ENCODE measurements at regions not wholly inside any gene's neighbourhood (a gene's known extent, or its start where the extent isn't known, plus 50 kb on each side); places are given as distances from the start of the nearest gene placed in this dataset.

- DNase-seq, result no peak
Measured at GRCh38 chr20:39132093-39132492, 169.9 kb downstream of the DHX35 start.

DNA sequence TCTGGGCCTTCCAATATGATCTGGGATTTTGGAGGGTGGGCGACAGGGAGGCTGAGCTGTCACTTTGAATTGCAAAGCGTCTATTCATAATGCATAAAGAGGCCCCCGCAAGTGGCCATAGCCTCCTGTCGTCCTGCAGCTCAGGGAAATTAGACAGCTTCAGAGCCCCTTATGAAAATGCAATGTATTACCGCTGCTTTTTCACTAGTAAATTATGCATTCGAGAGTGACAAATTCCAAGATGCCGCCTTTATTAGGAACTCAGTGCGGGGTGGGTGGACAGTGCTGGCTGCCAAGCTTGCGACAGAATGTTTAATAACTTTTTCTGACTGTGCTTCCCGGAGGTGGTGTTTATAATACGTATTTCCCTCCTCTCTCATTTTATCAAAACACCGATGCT lies 168.5 kb downstream of the DHX35 start:
- DNase-seq, result no peak

DNA sequence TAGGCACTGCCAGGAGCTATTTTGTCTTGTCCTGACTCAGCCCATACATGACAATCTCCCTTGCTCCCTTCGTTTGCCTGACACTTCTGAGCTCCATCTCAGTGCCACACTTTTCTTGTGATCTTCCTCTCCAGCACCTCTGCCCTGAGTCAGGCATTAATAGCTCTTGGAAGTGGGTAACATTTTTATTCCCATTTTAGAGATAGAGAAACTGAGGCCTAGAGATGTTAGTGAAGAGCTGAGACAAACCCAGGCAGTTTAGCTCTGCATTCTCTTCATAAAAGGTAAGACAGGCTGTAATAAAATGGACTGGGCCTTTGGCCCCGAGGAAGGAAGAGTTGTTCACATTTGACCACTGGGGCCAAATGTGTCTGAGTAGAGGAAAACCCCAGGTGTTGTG lies 167.4 kb downstream of the DHX35 start:
- DNase-seq, result no peak

DNA sequence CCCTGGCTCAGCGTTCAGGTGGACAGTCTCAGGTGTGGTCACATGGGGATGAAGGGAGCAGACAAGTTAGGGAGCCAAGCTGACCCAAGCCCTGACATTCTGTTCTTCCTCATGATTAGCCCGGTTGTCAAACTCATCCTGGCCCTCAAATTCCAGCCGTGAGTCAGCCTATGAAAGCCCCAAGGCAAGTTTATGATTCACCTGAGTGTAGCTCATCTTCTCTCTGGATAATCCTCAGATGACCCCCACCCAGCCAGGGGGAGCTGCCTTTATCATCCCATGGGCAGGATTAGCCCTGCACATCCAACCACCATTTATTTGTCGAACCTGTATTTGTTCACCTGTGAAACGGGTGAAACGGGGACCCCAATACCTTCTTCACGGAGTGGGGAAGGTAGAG lies 161.9 kb downstream of the DHX35 start:
- DNase-seq, result no peak

GRCh38 chr20:39123185-39123557 lies 161.0 kb downstream of the DHX35 start:
- DNase-seq, result no peak

DNA sequence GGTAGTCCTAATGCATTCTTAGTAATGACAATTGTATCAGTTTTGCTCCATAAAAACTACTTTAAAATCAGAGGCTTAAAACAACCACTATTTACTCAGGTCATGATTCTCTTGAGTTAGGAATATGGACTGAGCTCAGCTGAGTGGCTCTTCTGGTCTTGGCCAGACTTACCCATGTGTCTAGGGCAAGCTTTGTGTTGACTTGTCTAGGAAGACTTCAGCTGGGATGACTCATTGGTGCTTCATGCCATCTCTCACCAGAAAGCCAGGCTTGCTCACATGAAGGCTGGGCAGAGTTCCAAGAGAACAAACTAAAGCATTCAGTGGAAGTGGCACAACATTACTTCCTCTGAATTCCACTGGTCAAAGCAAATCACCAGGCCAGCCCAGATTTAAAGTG lies 155.3 kb downstream of the DHX35 start:
- no peak for DNase-seq

DNA sequence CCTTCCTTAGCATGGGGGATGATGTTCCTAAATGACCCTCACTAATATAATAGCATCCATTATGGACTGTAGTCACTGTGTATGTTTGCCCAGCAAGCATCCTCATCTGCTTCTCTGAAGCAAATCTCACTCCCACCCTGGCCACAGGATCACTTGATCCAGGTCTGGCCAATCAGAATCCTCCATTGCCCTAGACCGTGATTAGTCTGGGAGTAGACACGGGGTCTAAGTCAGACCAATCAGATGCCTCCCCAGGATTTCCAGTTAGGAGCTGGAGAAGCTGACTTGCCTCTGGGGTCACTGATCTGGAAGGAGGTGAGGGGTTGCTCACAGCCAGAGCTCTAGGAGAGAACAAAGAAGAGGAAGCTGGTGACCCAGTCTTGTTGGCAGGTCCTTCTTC lies 153.9 kb downstream of the DHX35 start:
- no peak for DNase-seq

- DNase-seq, result peak in 24 of 58 donors; percentile 0 to 52 (median 8)
Measured at GRCh38 chr20:39112178-39112743, 150.1 kb downstream of the DHX35 start.

- no peak for DNase-seq
Measured at GRCh38 chr20:39111359-39112177, 149.4 kb downstream of the DHX35 start.

- no peak for DNase-seq
Measured at GRCh38 chr20:39110819-39111136, 148.6 kb downstream of the DHX35 start.

DNA sequence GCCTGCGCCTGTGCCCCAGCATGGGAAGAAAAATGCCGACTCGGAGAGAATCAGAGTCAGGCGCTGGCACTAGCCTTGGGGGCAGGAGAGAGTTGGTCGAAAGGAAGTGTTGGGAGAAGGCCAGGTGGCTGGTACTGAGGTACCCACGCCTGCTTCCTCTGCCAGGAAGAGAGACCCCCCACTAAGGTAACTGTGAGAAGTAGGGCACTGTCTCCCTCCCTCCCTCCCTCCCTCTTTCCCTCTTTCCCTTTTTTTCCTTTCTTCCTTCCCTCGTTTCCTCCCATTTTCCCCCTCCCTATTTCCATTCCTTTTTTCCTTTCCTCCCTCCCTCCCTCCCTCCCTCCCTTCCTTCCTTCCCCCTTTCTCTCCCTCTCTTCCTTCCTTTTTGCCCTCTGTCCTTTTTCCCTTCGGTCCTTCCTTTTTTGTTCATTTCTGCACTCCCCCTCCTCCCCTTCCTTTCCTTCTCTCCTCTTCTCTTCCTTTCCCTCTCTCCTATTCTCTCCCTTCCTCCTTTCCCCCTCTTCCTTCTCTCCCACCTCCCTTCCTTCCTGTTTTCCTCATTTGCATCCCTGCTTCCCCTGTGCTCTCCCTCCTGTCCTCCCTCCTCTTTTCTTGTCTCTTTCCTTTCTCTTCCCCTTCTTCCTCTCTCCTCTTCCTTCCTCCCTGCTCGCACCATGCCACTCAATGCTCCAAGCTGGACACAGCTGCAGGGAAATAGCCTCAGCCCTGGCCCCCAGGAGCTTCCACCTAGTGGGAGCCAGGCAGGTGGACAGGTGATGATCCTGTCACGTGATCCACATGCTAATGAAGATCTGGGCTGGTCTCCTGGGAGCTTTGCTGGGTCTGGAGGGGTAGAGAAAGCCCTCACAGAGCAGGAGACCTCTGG lies 148.0 kb downstream of the DHX35 start:
- DNase-seq, result no peak

- DNase-seq, result no peak
Measured at GRCh38 chr20:39108746-39109145, 146.6 kb downstream of the DHX35 start.

- no peak for DNase-seq
Measured at GRCh38 chr20:39107741-39108140, 145.6 kb downstream of the DHX35 start.

GRCh38 chr20:39106791-39107190 lies 144.6 kb downstream of the DHX35 start:
- no peak for DNase-seq

DNA sequence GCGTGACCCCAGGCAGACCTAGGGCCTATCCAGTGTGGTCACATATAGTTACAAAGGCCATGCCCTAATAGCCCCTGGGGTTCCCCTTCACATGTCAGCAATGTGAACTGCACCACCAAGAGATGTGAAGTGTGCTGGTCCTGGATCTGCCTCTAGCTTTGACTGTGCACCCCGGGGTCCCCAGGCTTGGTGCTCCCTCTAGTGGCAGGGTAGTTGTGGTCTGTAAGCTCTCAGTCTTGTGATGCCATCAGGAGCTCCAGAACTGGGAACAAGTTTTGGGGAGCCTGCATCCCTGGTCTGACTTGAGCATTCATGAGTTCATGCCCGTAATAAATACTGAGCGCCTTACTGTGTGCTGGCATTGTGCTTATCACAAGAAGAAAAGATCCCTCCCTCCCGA lies 143.4 kb downstream of the DHX35 start:
- DNase-seq, result no peak

GRCh38 chr20:39103732-39104131 lies 141.6 kb downstream of the DHX35 start:
- DNase-seq, result no peak

GRCh38 chr20:39103305-39103704 lies 141.2 kb downstream of the DHX35 start:
- DNase-seq, result no peak

GRCh38 chr20:39101895-39102294 lies 139.8 kb downstream of the DHX35 start:
- DNase-seq, result no peak

DNA sequence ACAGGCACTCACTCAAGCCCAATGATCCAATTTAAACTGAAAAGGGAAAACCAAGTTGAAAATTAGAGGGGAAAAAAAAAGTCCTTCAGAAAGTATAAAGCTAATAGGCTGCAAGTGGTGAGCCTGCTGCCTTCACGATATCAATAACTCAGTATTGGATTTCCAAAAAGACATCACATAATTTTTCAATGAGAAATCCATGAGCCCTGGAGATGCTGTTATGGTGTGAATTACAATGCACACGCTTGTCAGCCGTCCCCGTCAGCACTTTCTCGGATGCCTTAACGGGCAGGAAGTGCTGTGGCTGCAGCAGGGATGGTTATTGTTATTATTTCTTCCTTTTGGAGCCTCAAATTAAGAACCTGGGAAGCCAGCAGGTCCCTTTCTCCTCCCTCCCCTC lies 138.5 kb downstream of the DHX35 start:
- DNase-seq, result no peak

DNA sequence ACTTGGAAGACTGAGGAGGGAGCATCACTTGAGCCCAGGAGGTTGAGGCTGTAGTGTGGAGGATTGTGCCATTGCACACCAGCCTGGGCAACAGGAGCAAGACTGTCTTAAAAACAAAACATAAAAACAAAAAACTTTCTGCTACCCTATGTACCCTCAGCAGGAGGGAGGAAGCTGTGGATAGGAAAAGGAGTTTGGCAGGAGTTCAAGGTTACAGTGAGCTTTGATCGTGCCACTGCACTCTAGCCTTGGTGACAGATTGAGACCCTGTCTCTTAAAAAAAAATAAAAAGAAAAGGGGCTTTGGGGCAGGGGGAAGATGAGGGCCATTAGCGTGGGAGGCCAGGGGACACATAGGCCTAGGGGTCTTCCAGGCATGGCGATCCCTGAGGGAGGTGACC lies 135.7 kb downstream of the DHX35 start:
- no peak for DNase-seq

DNA sequence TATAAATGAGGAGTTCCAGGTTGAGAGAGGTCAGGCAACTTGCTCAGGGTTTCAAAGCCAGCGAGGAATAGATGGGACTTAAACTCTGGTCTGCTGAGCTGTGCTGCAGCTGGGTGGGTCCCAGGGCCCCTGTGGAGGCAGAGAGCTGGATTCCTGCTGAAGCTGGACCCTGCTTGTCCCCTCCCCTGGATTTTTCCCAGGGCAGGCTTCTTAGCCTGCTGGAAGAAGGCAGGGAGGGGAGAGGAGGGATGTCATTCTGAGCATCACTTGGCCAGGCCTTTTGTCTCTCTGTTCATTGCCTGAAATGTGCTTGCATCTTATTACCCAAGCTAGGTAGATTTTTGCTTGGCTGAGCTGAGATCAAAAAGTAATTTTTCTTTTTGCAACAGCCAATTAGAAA lies 133.7 kb downstream of the DHX35 start:
- DNase-seq, result no peak

DNA sequence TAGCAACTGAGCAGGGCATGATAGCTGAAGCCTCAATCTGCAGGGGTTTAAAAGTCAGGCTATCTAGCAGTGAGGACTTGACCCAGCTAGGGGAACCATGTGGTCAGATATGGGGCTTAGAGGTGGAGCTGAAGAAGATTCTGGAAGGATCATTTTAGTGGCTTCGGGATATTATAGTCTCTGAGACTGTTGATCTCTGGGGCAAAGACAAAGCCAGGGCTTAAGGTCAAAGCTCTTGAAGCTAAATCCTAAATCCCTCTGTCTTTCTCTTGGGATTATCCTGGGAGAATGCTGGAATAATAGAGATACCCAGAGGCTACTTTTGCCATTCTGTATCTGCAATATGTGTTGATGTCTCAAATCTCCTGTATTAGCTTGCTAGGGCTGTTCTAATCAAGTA lies 132.2 kb downstream of the DHX35 start:
- no peak for DNase-seq
